Left ventricle myocardium inferior (tissue), 1 donor: ENCODE measurements at regions not wholly inside any gene's neighbourhood (a gene's known extent, or its start where the extent isn't known, plus 50 kb on each side); places are given as distances from the start of the nearest gene placed in this dataset.

Experiments used
- DNase-seq: peaks from one replicate; pipeline ENCODE4 v3.0.0-alpha.2; 2020
- H3K27ac ChIP-seq: fragments of 200-600 bp; replicated peaks from 2 replicates; pipeline ENCODE4 v1.8.0; 2021
- H3K27me3 ChIP-seq: fragments of 200-600 bp; 2 replicates; pipeline ENCODE4 v1.8.0; 2021; ENCODE audit warnings: low read depth
- H3K36me3 ChIP-seq: fragments of 200-600 bp; 2 replicates; pipeline ENCODE4 v1.8.0; 2021
- H3K4me1 ChIP-seq: fragments of 200-600 bp; 2 replicates; pipeline ENCODE4 v1.8.0; 2021
- H3K4me3 ChIP-seq: fragments of 200-600 bp; 2 replicates; pipeline ENCODE4 v1.8.0; 2021; ENCODE audit warnings: mild to moderate bottlenecking, moderate library complexity
- H3K9me3 ChIP-seq: fragments of 200-600 bp; replicated peaks from 2 replicates; pipeline ENCODE4 v1.8.0; 2021
- CTCF ChIP-seq: fragments of 200-600 bp; IDR thresholded peaks from 2 replicates; pipeline ENCODE4 v1.8.0; 2021; ENCODE audit warnings: antibody characterized with exemption, mild to moderate bottlenecking, borderline replicate concordance
- intact Hi-C: fragments of 100-400 bp; cut with micrococcal nuclease; formaldehyde crosslinking; loops from one replicate; pipeline ENCODE4 v1.11.0; 2022
- donor health status: DM: no; HTN: yes; CAD: no; lungs with severe emphysema.

GRCh38 chr4:125526420-125526819, 211.7 kb downstream of the FAT4 start:
- peak; percentile 9 for TF ChIP-seq CTCF
- intact Hi-C loops = no loop called here
- Histone ChIP-seq H3K27ac (no peak overlapping the region), H3K27me3 (no peaks in the 10 kb centered on the region), H3K4me3 (no peak overlapping the region), H3K4me1 (no peaks in the 10 kb centered on the region), H3K36me3 (no peaks in the 10 kb centered on the region), H3K9me3 (no peaks in the 10 kb centered on the region)
- no peak for DNase-seq

GRCh38 chr4:125527681-125528080, 212.9 kb downstream of the FAT4 start:
- no peaks in the 10 kb centered on the region for H3K36me3 ChIP-seq
- TF ChIP-seq CTCF = no peak
- peaks cover 2% of the 10 kb centered on the region for H3K9me3 ChIP-seq
- H3K4me3 ChIP-seq = no peak overlapping the region
- no peak for DNase-seq
- no peak overlapping the region for H3K27ac ChIP-seq
- no peaks in the 10 kb centered on the region for H3K4me1 ChIP-seq
- intact Hi-C loops = no loop called here
- no peaks in the 10 kb centered on the region for H3K27me3 ChIP-seq

GRCh38 chr4:125529071-125529470, 214.3 kb downstream of the FAT4 start:
- H3K36me3 ChIP-seq = no peaks in the 10 kb centered on the region
- intact Hi-C loops = no loop called here
- no peak overlapping the region for H3K27ac ChIP-seq
- H3K4me3 ChIP-seq = no peak overlapping the region
- no peak for DNase-seq
- H3K9me3 ChIP-seq = peaks cover 11% of the 10 kb centered on the region
- no peak for TF ChIP-seq CTCF
- no peaks in the 10 kb centered on the region for H3K4me1 ChIP-seq
- H3K27me3 ChIP-seq = no peaks in the 10 kb centered on the region

GRCh38 chr4:125538670-125539069, 223.9 kb downstream of the FAT4 start:
- Histone ChIP-seq H3K27me3 (no peaks in the 10 kb centered on the region), H3K27ac (no peak overlapping the region), H3K4me1 (no peaks in the 10 kb centered on the region), H3K9me3 (peaks cover 20% of the 10 kb centered on the region), H3K36me3 (no peaks in the 10 kb centered on the region), H3K4me3 (no peak overlapping the region)
- intact Hi-C loops = no loop called here
- no peak for DNase-seq
- no peak for TF ChIP-seq CTCF

- no peak for DNase-seq
- TF ChIP-seq CTCF = no peak
- H3K4me3 ChIP-seq = no peak overlapping the region
These were observed 224.9 kb downstream of the FAT4 start for GRCh38 chr4:125539691-125540090.

GRCh38 chr4:125541836-125542385, 227.2 kb downstream of the FAT4 start:
- no peaks in the 10 kb centered on the region for H3K27me3 ChIP-seq
- no peaks in the 10 kb centered on the region for H3K36me3 ChIP-seq
- no peak for TF ChIP-seq CTCF
- peaks cover 30% of the 10 kb centered on the region for H3K9me3 ChIP-seq
- H3K4me1 ChIP-seq = no peaks in the 10 kb centered on the region
- H3K27ac ChIP-seq = no peak overlapping the region
- intact Hi-C loops = no loop called here
- no peak overlapping the region for H3K4me3 ChIP-seq
- DNase-seq = no peak

More at GRCh38 chr4:125539691-125540090, 224.9 kb downstream of the FAT4 start:
- no peaks in the 10 kb centered on the region for H3K27me3 ChIP-seq
- no peak overlapping the region for H3K27ac ChIP-seq
- intact Hi-C loops = no loop called here
- no peaks in the 10 kb centered on the region for H3K4me1 ChIP-seq
- peaks cover 20% of the 10 kb centered on the region for H3K9me3 ChIP-seq
- H3K36me3 ChIP-seq = no peaks in the 10 kb centered on the region
